Right lung (tissue), 2 donors: ENCODE measurements at regions not wholly inside any gene's neighbourhood (a gene's known extent, or its start where the extent isn't known, plus 50 kb on each side); places are given as distances from the start of the nearest gene placed in this dataset.
"Not testable (repeated sequence)": the region's sequence is repeated elsewhere in the genome, so short reads cannot be mapped to it uniquely, and the experiment has no call there.

ENCODE experiments used
- DNase-seq, 2 donors: peaks; one replicate each; pipeline ENCODE4 v3.0.0-alpha.2; 2013

DNA sequence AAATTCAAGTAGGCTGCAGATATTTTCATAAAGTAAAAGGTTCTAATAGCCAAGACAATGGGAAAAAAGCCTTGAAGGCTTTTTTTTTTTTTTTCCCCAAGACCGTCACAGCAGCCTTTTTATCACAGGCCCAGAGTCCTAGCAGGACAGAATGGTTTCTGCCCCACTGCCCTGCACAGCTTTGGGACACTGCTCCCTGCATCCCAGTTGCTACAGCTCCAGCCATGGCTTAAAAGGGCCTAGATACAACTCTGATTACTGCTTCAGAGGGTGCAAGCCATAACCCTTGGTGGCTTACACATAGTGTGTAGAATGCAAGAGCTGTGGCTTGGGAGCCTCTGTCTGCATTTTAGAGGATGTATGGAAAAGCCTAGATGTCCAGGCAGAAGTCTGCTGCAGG is 1362.8 kb downstream of the SLITRK5 start:
- no peak for DNase-seq

DNA sequence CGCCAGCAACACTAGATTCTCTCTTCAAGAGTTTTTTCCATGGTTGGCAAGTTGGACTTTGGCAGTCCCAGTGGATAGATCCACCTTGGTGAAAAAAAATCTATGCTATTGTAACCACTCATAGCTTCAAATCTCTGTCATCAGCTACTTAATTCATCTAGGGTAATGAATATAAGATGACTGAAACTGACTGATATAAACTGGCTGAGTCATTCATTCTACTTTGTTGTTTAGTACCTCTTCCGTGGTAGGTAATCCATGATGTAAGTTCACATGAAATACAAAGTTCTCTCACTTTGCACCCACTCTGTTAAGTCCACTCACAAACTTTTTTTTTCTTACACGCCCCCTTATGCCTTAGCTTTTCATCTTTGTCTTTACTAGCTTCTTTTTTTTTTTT is 1381.5 kb downstream of the SLITRK5 start:
- no peak for DNase-seq

DNA sequence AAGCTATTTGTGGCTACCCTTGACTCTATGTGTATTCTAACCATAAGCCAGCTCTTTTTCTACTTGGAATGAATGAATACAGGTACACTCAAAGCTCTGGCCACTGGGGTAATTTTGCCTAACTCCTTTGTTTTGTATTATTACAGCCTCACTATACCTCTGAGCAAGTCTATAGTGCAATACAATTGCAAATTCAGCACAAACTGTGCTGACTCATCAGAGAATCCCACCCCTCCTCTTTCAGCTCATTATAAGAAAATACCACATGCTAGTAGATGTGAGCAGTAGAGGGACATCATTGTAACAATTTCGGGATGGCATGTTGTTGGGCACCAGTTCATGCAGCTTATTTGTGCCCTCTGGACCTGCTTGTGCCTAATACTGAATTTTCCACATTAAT is 1382.2 kb downstream of the SLITRK5 start:
- DNase-seq, result no peak

DNA sequence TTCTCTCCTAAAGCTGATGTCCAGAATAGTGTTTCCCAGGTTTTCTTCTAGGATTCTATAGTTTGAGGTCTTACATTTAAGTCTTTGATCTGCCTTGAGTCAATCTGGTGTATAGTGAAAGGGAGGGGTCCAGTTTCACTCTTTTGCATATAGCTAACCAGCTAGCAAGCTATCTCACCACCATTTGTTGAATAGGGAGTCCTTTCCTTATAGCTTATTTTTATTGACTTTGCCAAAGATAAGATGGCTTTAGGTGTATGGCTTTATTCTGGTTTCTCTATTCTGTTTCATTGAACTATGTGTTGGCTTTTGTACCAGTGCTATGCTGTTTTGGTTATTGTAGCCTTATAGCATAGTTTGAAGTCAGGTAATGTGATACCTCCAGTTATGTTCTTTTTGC is 1386.1 kb downstream of the SLITRK5 start:
- no peak for DNase-seq

DNA sequence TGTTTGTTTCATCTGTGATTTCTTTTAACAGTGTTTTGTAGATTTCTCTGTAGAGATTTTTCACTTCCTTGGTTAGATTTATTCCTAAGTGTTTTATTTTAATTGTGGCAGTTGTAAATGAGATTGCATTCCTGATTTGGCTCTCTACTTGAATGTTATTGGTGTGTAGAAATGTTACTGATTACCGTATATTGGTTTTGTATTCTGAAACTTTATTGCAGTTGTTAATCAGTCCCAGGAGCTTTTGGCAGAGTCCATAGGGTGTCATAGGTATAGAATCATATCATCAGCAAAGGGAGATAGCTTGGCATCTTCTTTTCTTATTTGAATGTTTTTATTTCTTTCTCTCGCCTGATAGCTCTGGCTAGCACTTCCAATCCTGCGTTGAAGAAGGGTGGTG is 1386.7 kb downstream of the SLITRK5 start:
- no peak for DNase-seq

DNA sequence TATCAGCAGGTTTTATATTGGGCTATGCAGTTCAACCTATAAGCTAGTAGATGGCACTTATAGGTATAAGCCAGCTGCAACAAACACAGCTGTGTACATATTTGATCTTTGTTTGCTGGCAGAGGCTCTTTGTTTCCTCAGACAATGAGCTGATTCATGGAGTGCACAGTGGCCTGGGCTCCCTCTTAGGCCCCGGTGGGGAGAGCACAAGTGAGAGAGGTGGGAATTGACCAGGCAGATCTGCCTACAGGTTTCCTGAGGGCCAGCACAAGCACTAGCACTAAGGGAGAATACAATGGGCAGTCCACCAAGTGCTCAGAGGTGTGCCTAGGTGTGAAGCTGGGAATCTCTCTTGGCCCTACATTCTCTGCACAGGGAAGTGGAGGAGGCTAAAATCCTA is 1390.7 kb downstream of the SLITRK5 start:
- no peak for DNase-seq

DNA sequence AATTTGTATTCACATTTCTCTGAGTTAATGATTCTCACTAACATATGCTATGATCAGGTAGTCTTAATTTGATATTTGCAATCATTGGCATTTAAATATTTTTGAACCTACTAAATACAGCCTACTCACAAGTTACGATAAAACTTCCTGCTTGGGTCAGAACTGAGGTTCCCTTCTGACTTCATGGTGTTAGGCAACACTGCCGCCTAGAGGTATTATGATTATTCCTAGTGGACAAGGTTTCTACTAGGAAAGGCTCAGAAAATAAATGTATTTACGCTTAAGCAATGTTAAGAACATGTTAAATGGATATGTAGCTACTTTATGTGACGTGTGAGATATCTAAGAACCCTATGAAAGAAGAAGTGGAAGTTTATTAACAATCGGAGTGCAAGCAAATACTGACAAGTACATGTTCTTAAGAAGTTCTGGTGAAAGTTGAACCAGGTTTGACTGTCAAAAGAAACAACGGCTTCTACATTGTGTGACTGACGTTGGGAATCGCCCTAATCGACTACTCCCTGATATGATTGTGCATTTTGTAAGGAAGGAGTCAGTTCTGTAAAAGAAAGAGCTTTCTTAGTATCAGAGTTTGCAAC is 1395.8 kb downstream of the SLITRK5 start:
- DNase-seq, result peak; percentile 41 to 49

DNA sequence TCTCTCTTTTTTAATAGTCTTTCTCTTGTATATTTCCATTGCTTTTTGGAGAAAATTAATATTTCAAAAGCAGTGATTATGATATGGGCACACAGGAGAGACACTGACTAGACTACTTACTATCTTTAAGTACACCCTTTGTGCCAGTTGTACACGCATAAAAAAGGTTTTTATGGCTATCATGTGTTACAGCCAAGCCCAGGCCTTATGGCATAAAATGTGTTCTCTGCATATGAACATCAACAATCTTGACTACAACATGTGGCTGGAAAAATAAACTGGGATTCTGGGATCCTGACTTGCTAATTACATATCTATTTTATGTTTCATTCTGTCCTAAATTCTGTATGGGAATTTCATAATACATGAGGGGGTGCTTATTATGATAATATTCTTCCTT is 1401.8 kb downstream of the SLITRK5 start:
- no peak for DNase-seq

DNA sequence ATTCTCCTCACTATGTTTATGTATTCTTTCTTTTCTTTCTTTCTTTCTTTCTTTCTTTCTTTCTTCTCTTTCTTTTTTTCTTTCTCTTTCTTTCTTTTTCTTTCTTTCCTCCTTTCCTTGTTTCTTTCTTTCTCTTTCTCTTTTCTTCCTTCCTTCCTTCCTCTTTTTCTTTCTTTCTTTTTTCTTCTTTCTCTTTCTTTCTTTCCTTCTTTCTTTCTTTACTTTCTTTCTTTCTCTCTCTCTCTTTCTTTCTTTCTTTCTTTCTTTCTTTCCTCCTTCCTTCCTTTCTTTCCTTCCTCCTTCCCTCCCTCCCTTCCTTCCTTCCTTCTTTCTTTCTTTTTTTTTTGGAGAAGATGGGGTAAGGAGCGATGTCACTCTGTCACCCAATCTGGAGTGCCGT is 1405.5 kb downstream of the SLITRK5 start:
- DNase-seq, result no peak

DNA sequence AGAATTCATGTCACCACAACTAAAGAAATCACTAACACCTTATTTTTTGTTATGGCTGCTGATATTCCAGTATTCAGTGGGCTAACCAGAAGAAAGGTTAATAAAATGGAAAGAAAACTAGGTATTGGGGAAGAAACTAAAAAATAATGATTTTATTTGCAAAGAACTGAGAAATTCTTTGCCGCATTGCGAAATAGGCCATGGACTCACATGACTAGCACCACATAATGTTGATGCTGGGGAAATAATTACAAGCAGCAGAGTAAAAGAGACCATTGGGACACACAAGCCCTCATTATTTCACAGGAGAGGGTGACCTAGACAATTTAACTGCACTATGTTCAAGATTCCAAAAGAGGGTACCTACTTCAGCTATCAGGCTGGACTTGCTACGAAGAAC is 1411.5 kb downstream of the SLITRK5 start:
- no peak for DNase-seq

DNA sequence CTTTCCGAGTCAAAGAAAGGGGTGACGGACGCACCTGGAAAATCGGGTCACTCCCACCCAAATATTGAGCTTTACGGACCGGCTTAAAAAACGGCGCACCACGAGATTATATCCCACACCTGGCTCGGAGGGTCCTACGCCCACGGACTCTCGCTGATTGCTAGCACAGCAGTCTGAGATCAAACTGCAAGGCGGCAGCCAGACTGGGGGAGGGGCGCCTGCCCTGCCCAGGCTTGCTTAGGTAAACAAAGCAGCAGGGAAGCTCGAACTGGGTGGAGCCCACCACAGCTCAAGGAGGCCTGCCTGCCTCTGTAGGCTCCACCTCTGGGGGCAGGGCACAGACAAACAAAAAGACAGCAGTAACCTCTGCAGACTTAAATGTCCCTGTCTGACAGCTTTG is 1416.9 kb downstream of the SLITRK5 start:
- not testable (repeated sequence) for DNase-seq

DNA sequence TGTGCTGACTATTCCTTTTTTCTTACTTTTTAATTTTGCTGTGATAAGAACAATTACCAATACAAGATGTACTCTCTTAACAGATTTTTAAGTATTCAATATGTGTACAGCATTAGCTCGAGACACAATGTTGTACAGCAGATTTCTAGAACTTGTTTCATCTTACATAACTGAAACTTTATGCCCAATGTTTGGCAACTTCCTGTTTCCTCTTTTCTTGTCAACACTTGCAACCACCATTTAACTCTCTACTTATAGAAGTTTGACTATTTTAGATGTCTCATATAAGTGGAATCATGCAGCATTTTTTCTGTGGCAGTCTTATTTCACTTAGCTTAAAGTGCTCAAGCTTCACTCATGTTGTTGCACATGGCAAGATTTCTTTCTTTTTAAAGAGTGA is 1426.8 kb downstream of the SLITRK5 start:
- DNase-seq, result no peak

DNA sequence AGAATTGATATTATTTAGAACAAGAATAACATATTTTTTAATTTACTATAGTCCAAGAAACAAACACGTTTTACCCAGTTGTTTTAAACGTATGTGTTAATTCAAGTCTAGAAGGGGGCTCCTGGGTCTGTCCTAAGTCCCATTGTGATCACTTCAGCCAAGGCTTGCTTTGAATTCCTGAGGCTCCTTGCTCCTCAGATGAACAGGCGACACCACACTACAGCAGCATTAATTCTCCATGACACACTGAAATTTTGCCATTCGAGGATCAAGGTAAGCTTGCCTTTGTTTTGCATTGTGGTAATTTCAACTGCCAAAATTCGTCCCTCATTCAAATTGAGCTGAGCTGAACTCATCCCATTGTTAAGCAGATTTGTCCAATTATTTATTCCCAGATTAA is 1442.6 kb downstream of the SLITRK5 start:
- DNase-seq, result no peak

DNA sequence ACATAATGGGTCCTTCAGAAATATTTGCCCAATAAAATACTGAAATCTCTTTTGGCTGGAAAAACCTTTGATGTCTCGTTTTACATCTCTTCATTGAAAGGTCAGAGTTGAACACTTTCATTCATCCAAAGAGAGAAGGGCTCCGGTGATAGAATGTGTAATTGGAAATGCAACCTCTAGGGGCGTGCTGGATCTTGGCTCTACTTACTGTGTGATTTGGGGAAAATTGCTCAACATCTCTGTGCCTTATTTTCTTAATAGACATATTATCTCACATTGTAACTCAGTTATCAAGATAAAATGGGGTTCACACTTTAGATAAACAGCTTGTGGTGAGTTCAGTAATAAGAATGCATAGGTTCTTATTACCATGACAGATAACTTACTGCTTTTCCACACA is 1444.1 kb downstream of the SLITRK5 start:
- DNase-seq, result no peak

DNA sequence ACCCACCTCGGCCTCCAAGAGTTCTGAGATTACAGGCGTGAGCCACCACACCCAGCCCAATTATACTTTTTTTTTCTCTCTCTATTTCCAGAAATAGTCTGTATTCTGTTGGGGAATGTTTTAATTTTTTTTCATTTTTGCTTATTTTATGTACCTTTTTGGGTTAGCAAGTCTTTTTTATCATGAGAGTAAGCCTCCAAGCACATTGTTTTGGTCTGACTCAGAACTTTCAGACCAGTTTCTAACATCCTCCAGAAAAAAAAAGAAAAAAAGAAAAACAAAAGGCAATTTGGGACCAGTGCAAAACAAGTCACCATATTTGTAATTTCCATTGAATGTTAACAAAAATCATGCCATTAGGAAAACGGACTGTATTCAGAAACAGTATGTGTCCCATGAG is 1465.5 kb downstream of the SLITRK5 start:
- DNase-seq, result no peak

DNA sequence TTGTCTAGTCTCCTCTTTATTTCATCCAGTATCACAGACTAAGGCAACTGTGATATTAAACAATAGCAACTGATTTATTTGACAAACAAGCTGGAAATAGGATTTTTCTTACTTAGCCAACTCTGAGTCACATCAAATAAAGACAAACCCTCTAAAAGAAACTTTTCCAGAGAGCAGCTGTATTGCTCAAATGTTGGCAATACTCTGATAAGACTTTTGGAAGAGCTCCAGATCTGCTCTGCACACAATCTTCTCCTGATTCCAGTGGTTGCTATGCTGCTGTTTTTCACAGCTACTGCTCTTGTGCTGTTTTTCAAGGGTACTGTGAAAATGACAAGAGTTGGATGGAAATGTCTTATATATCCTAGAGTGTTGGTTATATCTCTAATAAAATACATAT is 1479.2 kb downstream of the SLITRK5 start:
- peak; percentile 9 to 16 for DNase-seq

DNA sequence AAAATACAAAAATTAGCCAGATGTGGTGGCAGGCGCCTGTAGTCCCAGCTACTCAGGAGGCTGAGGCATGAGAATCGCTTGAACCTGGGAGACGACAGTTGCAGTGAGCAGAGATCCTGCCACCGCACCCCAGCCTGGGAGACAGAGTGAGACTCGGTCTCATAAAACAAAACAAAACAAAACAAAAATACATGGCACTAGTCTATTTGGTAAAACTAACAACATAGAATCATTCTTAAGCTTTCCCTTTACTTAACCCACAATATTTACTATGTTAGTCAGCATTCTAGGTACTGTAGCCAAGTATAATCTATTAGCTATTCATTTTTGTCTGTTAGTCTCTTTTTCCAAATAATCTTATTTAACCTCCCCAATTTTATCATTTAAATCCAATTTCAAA is 1482.8 kb downstream of the SLITRK5 start:
- DNase-seq, result no peak

DNA sequence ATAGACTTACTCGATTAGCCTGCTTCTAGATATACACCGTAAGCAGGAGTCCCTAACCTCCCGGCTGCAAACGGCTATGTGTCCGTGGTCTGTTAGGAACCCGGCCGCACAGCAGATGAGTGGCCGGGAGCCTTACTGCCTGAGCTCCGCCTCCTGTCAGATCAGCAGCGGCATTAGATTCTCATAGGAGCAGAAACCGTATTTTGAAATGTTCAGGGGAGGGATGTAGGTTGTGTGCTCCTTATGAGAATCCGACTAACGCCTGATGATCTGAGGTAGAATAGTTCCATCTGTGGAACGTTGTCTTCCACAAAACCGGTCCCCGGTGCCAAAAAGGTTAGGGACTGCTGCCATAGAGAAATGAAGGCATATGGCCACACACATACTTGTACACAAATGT is 1491.9 kb downstream of the SLITRK5 start:
- DNase-seq, result no peak

DNA sequence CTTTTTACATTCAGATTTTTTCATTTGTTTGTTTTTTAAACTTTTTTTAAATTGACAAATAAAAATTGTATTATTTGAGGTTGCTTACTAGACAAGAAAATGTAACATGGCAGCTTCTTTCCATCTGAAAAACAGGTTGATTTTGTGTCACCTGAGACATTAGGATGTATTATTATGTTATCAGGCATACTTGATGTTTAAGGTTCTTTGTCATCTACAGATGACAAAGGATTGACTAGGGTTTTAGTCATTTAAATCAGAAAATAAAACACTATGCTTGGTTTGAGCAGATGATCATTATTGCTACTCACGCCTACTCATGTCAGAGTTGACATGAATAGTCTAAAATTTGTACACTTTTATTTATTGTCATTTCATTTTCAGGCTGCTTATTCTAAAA is 1494.5 kb downstream of the SLITRK5 start:
- no peak for DNase-seq

DNA sequence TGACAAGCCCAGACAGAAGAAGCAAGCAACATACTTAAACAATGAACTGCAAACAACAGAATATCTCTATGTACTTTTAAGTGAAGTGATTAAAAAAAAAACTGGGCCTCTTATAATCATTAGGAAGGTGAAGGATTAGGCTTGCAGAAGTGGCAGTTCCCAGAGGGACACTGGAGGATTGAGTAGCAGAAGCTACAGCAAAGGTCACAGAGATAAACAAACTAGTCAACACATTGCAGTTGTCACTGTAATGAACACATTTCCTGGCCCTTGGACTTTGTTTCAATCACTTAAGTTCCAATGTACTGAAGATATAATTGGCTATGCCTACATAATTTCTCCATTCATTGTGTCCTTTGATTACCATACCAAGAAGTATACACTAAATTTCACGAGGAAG is 1498.8 kb downstream of the SLITRK5 start:
- DNase-seq, result no peak

DNA sequence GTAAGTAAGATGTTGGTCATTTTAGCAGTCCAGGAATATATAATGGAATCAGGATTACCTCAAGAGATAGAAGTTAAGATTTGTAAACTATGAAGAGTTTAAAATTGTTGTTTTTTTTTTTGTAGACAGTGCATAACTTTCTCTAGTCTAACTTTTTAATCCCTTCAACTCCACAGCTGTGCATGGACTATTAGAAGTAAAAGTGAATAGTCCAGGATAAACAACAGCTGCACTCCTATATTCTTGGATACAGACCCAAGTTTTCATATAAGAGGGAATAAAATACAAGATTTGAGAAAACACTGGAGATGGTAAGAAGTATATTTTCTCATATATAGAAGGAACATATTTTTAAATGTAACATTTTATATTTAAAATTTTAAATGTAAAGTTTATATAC is 1509.9 kb downstream of the SLITRK5 start:
- DNase-seq, result no peak

DNA sequence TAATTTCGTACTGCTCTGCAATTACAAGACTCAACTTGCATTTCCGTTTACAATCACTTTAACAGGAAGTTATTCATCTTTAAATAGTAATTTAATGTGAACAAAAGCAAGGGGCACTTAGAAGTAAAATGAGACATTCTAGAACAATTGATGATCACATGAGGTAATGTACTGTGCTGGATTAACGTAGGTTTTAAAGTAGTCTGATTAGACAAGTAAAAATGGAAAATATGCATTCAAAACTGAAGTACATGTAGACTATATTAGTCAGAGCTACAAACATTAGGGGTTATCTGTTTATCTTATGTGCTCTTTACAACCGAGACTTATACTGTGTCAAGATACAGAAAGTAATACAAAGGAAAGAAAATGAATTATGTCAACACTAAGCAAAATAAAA is 1528.0 kb downstream of the SLITRK5 start:
- DNase-seq, result no peak

DNA sequence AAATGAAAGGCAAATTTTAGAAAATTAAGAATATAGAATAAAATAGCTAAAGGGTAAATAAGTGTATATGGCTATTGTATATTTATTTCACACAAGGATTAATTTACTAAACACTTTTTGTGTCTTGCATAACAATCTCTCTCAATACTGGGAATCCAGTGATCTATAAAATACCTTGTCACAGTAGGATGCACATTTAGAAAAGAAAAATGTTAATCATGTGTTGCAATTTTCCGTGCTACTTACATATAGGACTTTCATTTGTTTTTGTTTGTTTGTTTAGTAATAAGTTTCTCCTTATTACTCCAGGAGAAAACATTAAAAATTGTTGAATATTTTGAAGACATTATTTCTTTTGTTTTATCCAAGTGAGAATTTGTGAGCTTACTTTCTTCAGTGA is 1533.3 kb downstream of the SLITRK5 start:
- no peak for DNase-seq

DNA sequence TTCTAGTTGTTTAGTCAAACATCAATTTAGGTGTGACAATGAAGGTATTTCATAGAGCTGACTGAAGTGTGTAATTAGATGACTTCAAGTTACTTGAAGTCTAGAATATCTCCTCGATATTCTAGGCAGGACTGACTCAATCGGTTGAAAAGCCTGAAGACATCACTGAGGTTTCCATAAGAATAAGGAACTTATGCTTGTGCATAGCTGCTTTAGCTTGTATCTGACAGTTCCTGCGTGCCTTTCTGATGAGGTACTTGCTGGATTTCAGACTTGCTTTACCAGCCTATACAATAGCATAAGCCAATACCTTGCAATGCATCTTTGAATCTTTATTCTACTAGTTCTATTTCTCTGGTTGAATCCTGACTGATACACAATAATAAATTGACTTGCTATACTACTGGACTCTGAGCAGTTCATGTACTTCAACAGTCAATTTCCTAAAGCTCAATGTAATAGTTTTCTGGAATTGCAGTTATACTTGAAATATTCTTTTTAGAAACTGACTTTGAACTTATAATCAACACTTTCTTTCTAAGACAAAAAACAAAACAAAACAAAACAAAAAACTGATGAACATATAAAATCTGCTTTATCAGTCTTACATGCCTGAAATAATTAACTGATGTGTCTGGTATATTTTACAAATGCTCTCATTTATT is 1534.8 kb downstream of the SLITRK5 start:
- DNase-seq, result peak in 1 of 2 donors; percentile 17
